Endothelial cell (in vitro differentiated cells): ENCODE measurements at regions not wholly inside any gene's neighbourhood (a gene's known extent, or its start where the extent isn't known, plus 50 kb on each side); places are given as distances from the start of the nearest gene placed in this dataset.

Source experiments
- DNase-seq: peaks from one replicate; pipeline ENCODE4 v3.0.0; 2021; ENCODE audit warnings: low spot score
- H3K27ac Mint-ChIP-seq: one replicate; pipeline ENCODE4 v1.8.0; 2021; ENCODE audit warnings: mixed read lengths, inconsistent platforms; ENCODE audit not compliant: unreplicated experiment
- H3K27me3 Mint-ChIP-seq: one replicate; pipeline ENCODE4 v1.8.0; 2021; ENCODE audit warnings: mild to moderate bottlenecking, moderate library complexity, mixed read lengths, inconsistent platforms; ENCODE audit not compliant: unreplicated experiment
- H3K36me3 Mint-ChIP-seq: one replicate; pipeline ENCODE4 v1.8.0; 2021; ENCODE audit warnings: mild to moderate bottlenecking, low read depth, mixed read lengths, inconsistent platforms; ENCODE audit not compliant: unreplicated experiment
- H3K4me1 Mint-ChIP-seq: one replicate; pipeline ENCODE4 v1.8.0; 2021; ENCODE audit warnings: mild to moderate bottlenecking, mixed read lengths, inconsistent platforms; ENCODE audit not compliant: unreplicated experiment
- H3K4me3 Mint-ChIP-seq: one replicate; pipeline ENCODE4 v1.8.0; 2021; ENCODE audit warnings: mild to moderate bottlenecking, mixed read lengths, inconsistent platforms; ENCODE audit not compliant: unreplicated experiment
- H3K9me3 Mint-ChIP-seq: one replicate; pipeline ENCODE4 v1.8.0; 2021; ENCODE audit warnings: mixed read lengths, inconsistent platforms; ENCODE audit not compliant: unreplicated experiment
- TF ChIP-seq, protein P1 (sequence below): fragments of 200-600 bp; sonication (generic); IDR thresholded peaks from one replicate; pipeline ENCODE4 v1.5.0; 2021; ENCODE audit warnings: antibody characterized with exemption; ENCODE audit not compliant: unreplicated experiment

DNA sequence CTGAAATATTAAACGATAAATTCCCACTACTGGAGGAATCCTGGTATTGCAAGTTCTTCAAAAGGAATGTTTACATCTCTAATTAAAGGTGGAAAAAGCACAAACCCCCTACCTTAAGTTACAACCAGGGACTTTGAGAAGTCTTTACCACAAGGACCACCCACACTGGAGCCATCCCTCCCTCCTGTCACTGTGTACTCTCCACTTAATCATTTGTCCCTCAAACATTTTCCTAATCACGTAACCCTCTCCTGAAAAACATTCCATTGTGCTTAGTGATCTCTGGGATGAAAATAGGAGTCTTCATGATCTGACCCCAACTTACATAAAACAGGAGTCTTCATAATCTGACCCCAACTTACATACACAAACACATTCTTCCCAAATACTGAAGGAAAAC, 85.7 kb downstream of the SUCLG1 start:
- Mint-ChIP-seq H3K27me3 (no peaks in the 10 kb centered on the region), H3K4me3 (no peak overlapping the region), H3K27ac (no peak overlapping the region), H3K9me3 (no peaks in the 10 kb centered on the region), H3K36me3 (no peaks in the 10 kb centered on the region), H3K4me1 (no peaks in the 10 kb centered on the region)
- DNase-seq, result no peak
- TF ChIP-seq, protein P1, sequence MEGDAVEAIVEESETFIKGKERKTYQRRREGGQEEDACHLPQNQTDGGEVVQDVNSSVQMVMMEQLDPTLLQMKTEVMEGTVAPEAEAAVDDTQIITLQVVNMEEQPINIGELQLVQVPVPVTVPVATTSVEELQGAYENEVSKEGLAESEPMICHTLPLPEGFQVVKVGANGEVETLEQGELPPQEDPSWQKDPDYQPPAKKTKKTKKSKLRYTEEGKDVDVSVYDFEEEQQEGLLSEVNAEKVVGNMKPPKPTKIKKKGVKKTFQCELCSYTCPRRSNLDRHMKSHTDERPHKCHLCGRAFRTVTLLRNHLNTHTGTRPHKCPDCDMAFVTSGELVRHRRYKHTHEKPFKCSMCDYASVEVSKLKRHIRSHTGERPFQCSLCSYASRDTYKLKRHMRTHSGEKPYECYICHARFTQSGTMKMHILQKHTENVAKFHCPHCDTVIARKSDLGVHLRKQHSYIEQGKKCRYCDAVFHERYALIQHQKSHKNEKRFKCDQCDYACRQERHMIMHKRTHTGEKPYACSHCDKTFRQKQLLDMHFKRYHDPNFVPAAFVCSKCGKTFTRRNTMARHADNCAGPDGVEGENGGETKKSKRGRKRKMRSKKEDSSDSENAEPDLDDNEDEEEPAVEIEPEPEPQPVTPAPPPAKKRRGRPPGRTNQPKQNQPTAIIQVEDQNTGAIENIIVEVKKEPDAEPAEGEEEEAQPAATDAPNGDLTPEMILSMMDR, result peak; percentile 18

DNA sequence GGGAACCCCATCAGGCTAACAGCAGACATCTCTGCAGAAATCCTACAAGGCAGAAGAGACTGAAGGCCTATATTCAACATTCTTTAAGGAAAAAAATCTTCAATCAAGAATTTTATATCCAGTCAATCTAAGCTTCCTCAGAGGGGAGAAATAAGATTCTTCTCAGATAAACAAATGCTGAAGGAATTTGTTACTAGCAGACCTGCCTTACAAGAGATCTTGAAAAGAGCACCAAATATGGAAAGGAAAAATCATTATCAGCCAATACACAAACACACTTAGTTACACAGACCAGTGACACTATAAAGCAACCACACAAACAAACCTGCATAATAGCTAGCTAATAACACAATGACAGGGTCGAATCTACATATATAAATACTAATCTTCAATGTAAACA, 96.5 kb downstream of the SUCLG1 start:
- H3K27ac Mint-ChIP-seq, result no peak overlapping the region
- TF ChIP-seq, protein P1, result no peak
- H3K27me3 Mint-ChIP-seq, result peaks cover 3% of the 10 kb centered on the region
- DNase-seq, result no peak
- peaks cover 3% of the 10 kb centered on the region for H3K36me3 Mint-ChIP-seq
- H3K4me3 Mint-ChIP-seq, result no peak overlapping the region
- no peaks in the 10 kb centered on the region for H3K4me1 Mint-ChIP-seq
- H3K9me3 Mint-ChIP-seq, result no peaks in the 10 kb centered on the region

DNA sequence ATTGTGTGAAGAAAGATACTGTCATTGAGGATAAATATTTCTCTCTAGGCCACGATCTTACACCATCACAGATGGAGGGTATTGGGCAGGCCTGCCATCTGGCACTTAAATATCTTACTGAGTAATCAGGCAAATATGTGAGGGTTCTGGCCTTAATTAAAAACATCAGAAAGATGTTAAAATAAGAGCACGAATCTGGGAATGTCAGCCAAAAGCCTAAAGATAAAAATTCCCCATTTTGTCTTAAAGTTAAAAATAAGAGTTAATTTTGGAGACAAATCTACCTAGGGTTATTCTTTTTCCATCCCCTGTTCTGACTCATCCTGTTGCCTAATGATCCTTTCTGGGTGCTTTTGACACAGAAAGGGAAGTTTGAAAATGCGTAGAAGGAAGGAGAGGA, 121.0 kb downstream of the SUCLG1 start:
- Mint-ChIP-seq H3K27ac (no peak overlapping the region), H3K4me1 (no peaks in the 10 kb centered on the region), H3K9me3 (no peaks in the 10 kb centered on the region), H3K36me3 (no peaks in the 10 kb centered on the region), H3K27me3 (peaks cover 3% of the 10 kb centered on the region), H3K4me3 (no peak overlapping the region)
- no peak for DNase-seq
- TF ChIP-seq, protein P1, result no peak

DNA sequence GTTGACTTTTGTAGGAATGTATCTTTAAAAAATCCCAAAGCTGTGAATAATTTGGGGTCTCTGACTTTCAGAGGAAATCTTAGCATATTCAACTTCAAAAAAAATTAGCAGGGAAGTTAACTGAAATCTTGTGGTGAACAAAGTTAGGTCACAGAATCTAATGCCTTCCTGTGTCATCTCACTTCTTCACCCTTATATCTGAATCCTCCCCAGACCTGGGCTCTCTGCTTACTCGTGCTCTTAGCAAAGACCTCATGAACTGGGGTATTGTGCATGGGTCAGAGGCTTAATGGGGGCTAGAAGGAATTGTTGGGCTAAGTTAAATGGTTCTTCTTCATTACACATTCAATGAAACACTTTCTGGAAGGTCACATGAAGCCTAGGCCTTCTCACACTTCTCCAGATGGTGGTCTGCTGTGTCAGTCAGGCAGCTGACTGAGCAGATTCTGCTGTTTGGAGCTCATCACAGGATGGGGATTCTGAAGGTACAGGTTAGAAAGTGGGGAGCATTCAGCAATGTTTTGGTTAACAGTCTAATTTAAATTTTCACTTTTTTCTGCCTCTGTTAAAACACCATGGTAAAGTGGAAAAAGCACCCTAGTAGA, 131.3 kb downstream of the SUCLG1 start:
- no peaks in the 10 kb centered on the region for H3K4me1 Mint-ChIP-seq
- no peaks in the 10 kb centered on the region for H3K36me3 Mint-ChIP-seq
- no peak overlapping the region for H3K4me3 Mint-ChIP-seq
- H3K27ac Mint-ChIP-seq, result no peak overlapping the region
- no peaks in the 10 kb centered on the region for H3K27me3 Mint-ChIP-seq
- no peaks in the 10 kb centered on the region for H3K9me3 Mint-ChIP-seq
- DNase-seq, result no peak
- TF ChIP-seq, protein P1, result no peak

DNA sequence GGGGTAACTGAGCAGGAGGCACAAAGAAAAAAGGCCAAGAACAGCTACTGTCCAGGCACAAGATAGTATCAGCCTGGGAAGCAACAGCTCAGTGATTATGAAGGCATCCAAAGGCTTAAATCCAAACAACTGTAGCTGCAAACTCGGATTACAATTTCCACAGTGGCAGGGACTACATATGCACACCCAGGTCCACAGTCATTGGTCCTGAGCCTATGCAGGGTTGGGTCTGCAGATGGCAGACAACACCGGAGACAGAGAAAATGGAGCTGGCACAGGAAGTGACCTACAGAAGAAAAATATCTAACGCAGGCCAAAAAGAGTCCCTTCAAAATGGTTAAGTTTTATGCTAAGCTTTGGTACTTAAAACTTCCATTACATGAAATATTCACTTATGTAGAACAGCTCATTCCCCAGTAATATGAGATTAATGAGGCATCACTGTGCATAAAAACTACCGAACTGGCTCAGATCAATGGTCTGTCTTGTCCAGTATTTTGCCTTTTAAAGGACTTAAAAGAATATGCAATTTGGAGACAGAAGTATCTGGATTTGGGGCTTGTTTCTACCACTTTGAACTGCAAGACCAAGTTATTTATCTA, 132.1 kb downstream of the SUCLG1 start:
- H3K36me3 Mint-ChIP-seq, result no peaks in the 10 kb centered on the region
- H3K27me3 Mint-ChIP-seq, result no peaks in the 10 kb centered on the region
- H3K4me1 Mint-ChIP-seq, result no peaks in the 10 kb centered on the region
- TF ChIP-seq, protein P1, result no peak
- H3K9me3 Mint-ChIP-seq, result no peaks in the 10 kb centered on the region
- DNase-seq, result no peak
- H3K4me3 Mint-ChIP-seq, result no peak overlapping the region
- H3K27ac Mint-ChIP-seq, result no peak overlapping the region
